Left ventricle myocardium inferior (tissue), 1 donor: ENCODE measurements at regions not wholly inside any gene's neighbourhood (a gene's known extent, or its start where the extent isn't known, plus 50 kb on each side); places are given as distances from the start of the nearest gene placed in this dataset.
"Not testable (repeated sequence)": the region's sequence is repeated elsewhere in the genome, so short reads cannot be mapped to it uniquely, and the experiment has no call there.

Experiments used
- DNase-seq: peaks from one replicate; pipeline ENCODE4 v3.0.0-alpha.2; 2020
- H3K27ac ChIP-seq: fragments of 200-600 bp; replicated peaks from 2 replicates; pipeline ENCODE4 v1.8.0; 2021
- H3K27me3 ChIP-seq: fragments of 200-600 bp; 2 replicates; pipeline ENCODE4 v1.8.0; 2021; ENCODE audit warnings: low read depth
- H3K36me3 ChIP-seq: fragments of 200-600 bp; 2 replicates; pipeline ENCODE4 v1.8.0; 2021
- H3K4me1 ChIP-seq: fragments of 200-600 bp; 2 replicates; pipeline ENCODE4 v1.8.0; 2021
- H3K4me3 ChIP-seq: fragments of 200-600 bp; 2 replicates; pipeline ENCODE4 v1.8.0; 2021; ENCODE audit warnings: mild to moderate bottlenecking, moderate library complexity
- H3K9me3 ChIP-seq: fragments of 200-600 bp; replicated peaks from 2 replicates; pipeline ENCODE4 v1.8.0; 2021
- CTCF ChIP-seq: fragments of 200-600 bp; IDR thresholded peaks from 2 replicates; pipeline ENCODE4 v1.8.0; 2021; ENCODE audit warnings: antibody characterized with exemption, mild to moderate bottlenecking, borderline replicate concordance
- intact Hi-C: fragments of 100-400 bp; cut with micrococcal nuclease; formaldehyde crosslinking; loops from one replicate; pipeline ENCODE4 v1.11.0; 2022
- donor health status: DM: no; HTN: yes; CAD: no; lungs with severe emphysema.

- intact Hi-C loops = no loop called here
- TF ChIP-seq CTCF = no peak
Observed at GRCh38 chr6:168186438-168186837, 107.4 kb upstream of the FRMD1 start.

GRCh38 chr6:168186018-168186417 lies 107.0 kb upstream of the FRMD1 start:
- DNase-seq, H3K9me3 ChIP-seq, H3K27ac ChIP-seq, H3K36me3 ChIP-seq, intact Hi-C loops, H3K4me1 ChIP-seq, H3K4me3 ChIP-seq: not testable (repeated sequence)
- peaks cover 31% of the 10 kb centered on the region for H3K27me3 ChIP-seq

More at GRCh38 chr6:168186438-168186837, 107.4 kb upstream of the FRMD1 start:
- DNase-seq = no peak
- H3K36me3 ChIP-seq = no peaks in the 10 kb centered on the region
- H3K4me3 ChIP-seq = no peak overlapping the region
- no peak overlapping the region for H3K27ac ChIP-seq
- no peaks in the 10 kb centered on the region for H3K9me3 ChIP-seq
- H3K4me1 ChIP-seq = no peaks in the 10 kb centered on the region
- H3K27me3 ChIP-seq = peaks cover 32% of the 10 kb centered on the region

GRCh38 chr6:168184701-168185100 lies 105.7 kb upstream of the FRMD1 start:
- TF ChIP-seq CTCF = no peak
- intact Hi-C loops = no loop called here
- Histone ChIP-seq H3K4me1 (no peaks in the 10 kb centered on the region), H3K9me3 (no peaks in the 10 kb centered on the region), H3K36me3 (no peaks in the 10 kb centered on the region), H3K27ac (no peak overlapping the region), H3K4me3 (no peak overlapping the region), H3K27me3 (peaks cover 32% of the 10 kb centered on the region)
- no peak for DNase-seq

- no peak overlapping the region for H3K4me3 ChIP-seq
- no peak for TF ChIP-seq CTCF
- no peaks in the 10 kb centered on the region for H3K4me1 ChIP-seq
- intact Hi-C loops = no loop called here
- peaks cover 34% of the 10 kb centered on the region for H3K27me3 ChIP-seq
- no peak for DNase-seq
- H3K9me3 ChIP-seq = no peaks in the 10 kb centered on the region
- no peaks in the 10 kb centered on the region for H3K36me3 ChIP-seq
- H3K27ac ChIP-seq = no peak overlapping the region
Observed at GRCh38 chr6:168183613-168183970, 104.6 kb upstream of the FRMD1 start.

GRCh38 chr6:168182908-168183612 lies 104.0 kb upstream of the FRMD1 start:
- Histone ChIP-seq H3K27me3 (peaks cover 37% of the 10 kb centered on the region), H3K4me3 (no peak overlapping the region), H3K9me3 (no peaks in the 10 kb centered on the region), H3K27ac (no peak overlapping the region), H3K36me3 (no peaks in the 10 kb centered on the region), H3K4me1 (no peaks in the 10 kb centered on the region)
- no peak for DNase-seq
- no peak for TF ChIP-seq CTCF
- intact Hi-C loops = no loop called here

GRCh38 chr6:168182366-168182765 lies 103.4 kb upstream of the FRMD1 start:
- Histone ChIP-seq H3K36me3 (no peaks in the 10 kb centered on the region), H3K27me3 (peaks cover 43% of the 10 kb centered on the region), H3K4me3 (no peak overlapping the region), H3K9me3 (no peaks in the 10 kb centered on the region), H3K27ac (no peak overlapping the region), H3K4me1 (no peaks in the 10 kb centered on the region)
- TF ChIP-seq CTCF = no peak
- intact Hi-C loops = no loop called here
- no peak for DNase-seq
